WERI-Rb-1 (cell line): ENCODE measurements at regions not wholly inside any gene's neighbourhood (a gene's known extent, or its start where the extent isn't known, plus 50 kb on each side); places are given as distances from the start of the nearest gene placed in this dataset.

Experiments used
- DNase-seq: peaks from one replicate; pipeline ENCODE4 v3.0.0-alpha.2; 2020
- H3K27ac ChIP-seq: fragments of 250-450 bp; sonication (Bioruptor Pico); 2 replicates; pipeline ENCODE4 v1.5.1; 2020; ENCODE audit warnings: mild to moderate bottlenecking, moderate library complexity
- H3K27me3 ChIP-seq: fragments of 250-450 bp; sonication (Bioruptor Pico); 2 replicates; pipeline ENCODE4 v1.5.1; 2021; ENCODE audit warnings: mild to moderate bottlenecking, low read depth, moderate library complexity; ENCODE audit not compliant: insufficient read depth, severe bottlenecking
- H3K36me3 ChIP-seq: fragments of 250-450 bp; sonication (Bioruptor Pico); 2 replicates; pipeline ENCODE4 v1.5.1; 2020; ENCODE audit warnings: mild to moderate bottlenecking, moderate library complexity
- H3K4me3 ChIP-seq: 2 replicates; pipeline ENCODE4 v1.5.1; 2011; ENCODE audit warnings: low read depth, mild to moderate bottlenecking, control low read depth, low read length
- H3K9me3 ChIP-seq: fragments of 250-450 bp; sonication (Bioruptor Pico); 2 replicates; pipeline ENCODE4 v1.5.1; 2021; ENCODE audit warnings: mild to moderate bottlenecking, moderate library complexity; ENCODE audit not compliant: severe bottlenecking
- TF ChIP-seq, protein P1 (sequence below): IDR thresholded peaks from 2 replicates; pipeline ENCODE4 v1.5.1; 2011; ENCODE audit warnings: low read depth, mild to moderate bottlenecking, control low read depth, inconsistent platforms, low read length

DNA sequence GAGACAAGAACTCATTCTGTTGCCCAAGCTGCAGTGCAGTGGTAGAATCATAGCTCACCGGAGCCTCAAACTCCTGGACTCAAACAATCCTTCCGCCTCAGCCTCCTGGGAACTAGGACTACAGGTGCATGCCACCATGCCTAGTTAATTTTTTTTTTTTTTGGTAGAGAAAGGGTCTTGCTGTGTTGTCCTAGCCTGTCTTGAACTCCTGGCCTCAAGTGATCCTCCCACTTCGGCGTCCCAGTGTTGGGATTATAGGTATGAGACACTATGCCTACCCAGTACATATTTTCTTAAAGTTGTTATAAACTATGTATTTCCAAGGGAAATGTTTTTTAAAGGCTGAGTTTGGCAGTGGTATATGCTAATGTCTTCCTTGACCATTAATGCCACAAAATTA, 412.6 kb downstream of the KLF12 start:
- H3K4me3 ChIP-seq, result no peak overlapping the region
- H3K27me3 ChIP-seq, result no peaks in the 10 kb centered on the region
- no peak for DNase-seq
- H3K27ac ChIP-seq, result no peak overlapping the region
- H3K36me3 ChIP-seq, result no peaks in the 10 kb centered on the region
- no peaks in the 10 kb centered on the region for H3K9me3 ChIP-seq
- TF ChIP-seq, protein P1, sequence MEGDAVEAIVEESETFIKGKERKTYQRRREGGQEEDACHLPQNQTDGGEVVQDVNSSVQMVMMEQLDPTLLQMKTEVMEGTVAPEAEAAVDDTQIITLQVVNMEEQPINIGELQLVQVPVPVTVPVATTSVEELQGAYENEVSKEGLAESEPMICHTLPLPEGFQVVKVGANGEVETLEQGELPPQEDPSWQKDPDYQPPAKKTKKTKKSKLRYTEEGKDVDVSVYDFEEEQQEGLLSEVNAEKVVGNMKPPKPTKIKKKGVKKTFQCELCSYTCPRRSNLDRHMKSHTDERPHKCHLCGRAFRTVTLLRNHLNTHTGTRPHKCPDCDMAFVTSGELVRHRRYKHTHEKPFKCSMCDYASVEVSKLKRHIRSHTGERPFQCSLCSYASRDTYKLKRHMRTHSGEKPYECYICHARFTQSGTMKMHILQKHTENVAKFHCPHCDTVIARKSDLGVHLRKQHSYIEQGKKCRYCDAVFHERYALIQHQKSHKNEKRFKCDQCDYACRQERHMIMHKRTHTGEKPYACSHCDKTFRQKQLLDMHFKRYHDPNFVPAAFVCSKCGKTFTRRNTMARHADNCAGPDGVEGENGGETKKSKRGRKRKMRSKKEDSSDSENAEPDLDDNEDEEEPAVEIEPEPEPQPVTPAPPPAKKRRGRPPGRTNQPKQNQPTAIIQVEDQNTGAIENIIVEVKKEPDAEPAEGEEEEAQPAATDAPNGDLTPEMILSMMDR, result no peak

DNA sequence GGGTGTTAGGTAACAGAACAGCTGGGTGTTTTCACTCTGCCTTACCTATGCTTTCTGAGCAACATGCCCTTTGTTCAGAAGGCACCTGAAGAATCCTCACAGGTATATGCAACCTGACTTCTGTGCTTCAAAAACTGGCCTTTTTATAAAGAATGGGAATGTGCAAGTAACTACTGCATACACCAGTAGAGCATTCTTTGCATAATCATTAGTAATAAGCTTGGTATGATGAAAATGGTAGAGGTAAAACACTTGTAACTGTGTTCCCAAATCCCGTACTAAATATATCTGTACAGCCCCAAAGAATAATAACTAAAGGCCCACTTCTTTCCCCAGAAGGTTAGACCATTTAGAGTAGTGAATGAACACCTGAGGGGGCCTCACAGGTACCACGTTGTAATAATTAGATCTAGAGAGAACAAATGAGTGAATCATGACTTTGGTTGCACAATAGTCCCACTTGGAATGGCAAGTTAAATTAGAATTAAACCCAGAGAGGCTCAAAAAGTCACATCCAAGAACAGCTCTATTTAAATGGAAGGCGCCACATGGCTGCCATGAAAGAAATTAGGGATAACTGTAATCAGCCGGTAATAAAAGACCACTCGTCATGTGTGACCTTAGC, 413.9 kb downstream of the KLF12 start:
- no peak overlapping the region for H3K27ac ChIP-seq
- TF ChIP-seq, protein P1, result no peak
- no peak for DNase-seq

DNA sequence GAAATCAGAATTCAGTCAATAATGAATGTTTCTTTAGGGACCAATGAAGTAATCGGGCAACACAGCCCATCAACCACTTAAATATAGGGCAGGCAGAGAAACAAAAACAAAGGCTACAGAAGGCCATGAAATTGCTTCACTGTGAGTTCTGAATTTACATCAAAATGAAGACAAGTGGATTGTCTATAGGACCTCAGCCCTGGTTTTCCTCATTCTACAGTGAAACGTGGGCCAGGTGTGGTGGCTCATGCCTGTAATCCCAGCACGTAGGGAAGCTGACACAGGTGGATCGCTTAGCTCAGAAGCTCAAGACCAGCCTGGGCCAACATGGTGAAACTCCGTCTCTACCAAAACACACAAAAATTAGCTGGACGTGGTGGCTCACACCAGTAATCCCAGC, 416.0 kb downstream of the KLF12 start:
- no peak for DNase-seq
- Histone ChIP-seq H3K9me3 (no peaks in the 10 kb centered on the region), H3K36me3 (peaks cover 3% of the 10 kb centered on the region; the same call in 1 of the 2 replicates), H3K4me3 (no peak overlapping the region), H3K27me3 (no peaks in the 10 kb centered on the region), H3K27ac (no peak overlapping the region)
- TF ChIP-seq, protein P1, result no peak

More for the DNA sequence above, 413.9 kb downstream of the KLF12 start:
- H3K36me3 ChIP-seq, result no peaks in the 10 kb centered on the region
- H3K4me3 ChIP-seq, result no peak overlapping the region
- H3K27me3 ChIP-seq, result no peaks in the 10 kb centered on the region
- H3K9me3 ChIP-seq, result no peaks in the 10 kb centered on the region

DNA sequence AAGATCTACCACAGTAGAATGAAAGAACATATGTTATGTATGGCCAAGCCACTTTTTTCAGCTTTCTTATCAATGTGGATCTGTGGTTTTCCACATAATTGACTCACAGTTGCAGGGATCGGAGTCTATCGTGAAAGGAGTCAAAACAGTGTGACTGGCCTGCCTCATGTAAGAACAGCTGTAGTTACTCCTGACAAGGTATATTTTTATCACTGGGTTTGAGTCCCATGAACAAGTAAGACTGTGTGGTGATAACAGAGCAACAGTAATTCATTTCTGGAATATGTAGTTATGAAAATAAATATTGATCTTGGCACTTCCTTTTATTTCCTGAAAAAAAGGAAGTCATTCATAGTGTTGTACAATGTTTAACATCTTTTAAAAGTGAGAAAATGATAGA, 416.6 kb downstream of the KLF12 start:
- Histone ChIP-seq H3K4me3 (no peak overlapping the region), H3K36me3 (peaks cover 3% of the 10 kb centered on the region; the same call in 1 of the 2 replicates), H3K9me3 (no peaks in the 10 kb centered on the region), H3K27me3 (no peaks in the 10 kb centered on the region), H3K27ac (no peak overlapping the region)
- TF ChIP-seq, protein P1, result no peak
- no peak for DNase-seq

DNA sequence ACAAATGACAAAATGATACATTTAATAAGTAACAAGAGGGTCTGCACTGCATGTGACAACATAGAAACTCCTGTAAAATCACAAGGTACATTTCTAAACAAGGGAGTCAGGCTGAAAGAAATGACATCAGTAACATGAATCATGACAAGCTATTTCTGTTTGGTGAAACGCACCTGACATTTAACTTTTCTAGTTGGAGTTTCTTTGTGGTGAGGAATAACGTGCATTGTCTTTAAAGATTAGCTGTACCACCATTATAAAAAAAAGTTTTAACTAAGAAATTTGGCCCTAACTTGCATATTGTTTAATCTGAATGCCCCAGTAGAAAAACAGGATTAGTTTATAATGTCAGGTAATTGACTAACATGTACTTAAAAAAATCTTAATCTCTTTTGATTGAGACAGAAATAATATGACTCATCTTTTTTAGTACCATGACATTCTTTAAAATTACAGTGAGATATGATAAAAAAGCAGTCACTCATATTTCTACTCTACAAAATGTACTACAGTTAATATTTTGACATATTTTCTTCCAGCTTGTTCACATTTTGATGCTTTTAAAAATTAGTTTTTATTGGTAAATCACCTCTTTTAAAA, 418.2 kb downstream of the KLF12 start:
- H3K27me3 ChIP-seq, result no peaks in the 10 kb centered on the region
- no peak for DNase-seq
- peaks cover 3% of the 10 kb centered on the region; the same call in 1 of the 2 replicates for H3K36me3 ChIP-seq
- H3K4me3 ChIP-seq, result no peak overlapping the region
- H3K9me3 ChIP-seq, result no peaks in the 10 kb centered on the region
- no peak overlapping the region for H3K27ac ChIP-seq
- TF ChIP-seq, protein P1, result no peak
